DND-41 (cell line): ENCODE measurements at regions not wholly inside any gene's neighbourhood (a gene's known extent, or its start where the extent isn't known, plus 50 kb on each side); places are given as distances from the start of the nearest gene placed in this dataset.

Source experiments
- ATAC-seq: fragments of 200-7000 bp; cut with Tn5 transposase; 3 replicates; pipeline ENCODE4 v1.9.1; 2021; ENCODE audit warnings: low read depth; ENCODE audit not compliant: insufficient read depth
- DNase-seq: peaks from one replicate; pipeline ENCODE4 v3.0.0-alpha.2; 2020
- H2AFZ ChIP-seq: 2 replicates; pipeline ENCODE4 v1.6.0; 2012; ENCODE audit warnings: low read depth, low read length
- H3K27ac ChIP-seq: 2 replicates; pipeline ENCODE4 v1.5.1; 2012; ENCODE audit warnings: low read length, inconsistent platforms
- H3K27me3 ChIP-seq: fragments of 200-600 bp; sonication (generic); 2 replicates; pipeline ENCODE4 v1.6.0; 2012; ENCODE audit warnings: low read length, mild to moderate bottlenecking, inconsistent platforms; ENCODE audit not compliant: insufficient read depth, poor library complexity
- H3K36me3 ChIP-seq: 2 replicates; pipeline ENCODE4 v1.5.1; 2012; ENCODE audit warnings: low read length, inconsistent platforms; ENCODE audit not compliant: insufficient read depth
- H3K4me1 ChIP-seq: 2 replicates; pipeline ENCODE4 v1.5.1; 2012; ENCODE audit warnings: mild to moderate bottlenecking, low read length; ENCODE audit not compliant: insufficient read depth
- H3K4me2 ChIP-seq: 2 replicates; pipeline ENCODE4 v1.6.0; 2012; ENCODE audit warnings: mild to moderate bottlenecking, moderate library complexity, low read length, inconsistent platforms; ENCODE audit not compliant: insufficient read depth
- H3K4me3 ChIP-seq, 2 experiments: fragments of 200-600 bp in 1 of 2; shearing (Covaris generic) in 1 of 2; 2 replicates each; pipeline ENCODE4 v1.5.1; 2012 to 2016; ENCODE audit warnings: inconsistent platforms in 2 of 2, low read length in 2 of 2, mild to moderate bottlenecking in 2 of 2, low read depth in 1 of 2, moderate library complexity in 1 of 2
- H3K79me2 ChIP-seq: 2 replicates; pipeline ENCODE4 v1.6.0; 2012; ENCODE audit warnings: low read length, inconsistent platforms; ENCODE audit not compliant: insufficient read depth
- H3K9ac ChIP-seq: 2 replicates; pipeline ENCODE4 v1.6.0; 2012; ENCODE audit warnings: low read depth, mild to moderate bottlenecking, inconsistent platforms, low read length, moderate library complexity
- H3K9me3 ChIP-seq: 2 replicates; pipeline ENCODE4 v1.5.1; 2012; ENCODE audit warnings: low read length, moderate library complexity, mild to moderate bottlenecking, inconsistent platforms; ENCODE audit not compliant: insufficient read depth, severe bottlenecking
- H4K20me1 ChIP-seq: 2 replicates; pipeline ENCODE4 v1.6.0; 2012; ENCODE audit warnings: low read length; ENCODE audit not compliant: insufficient read depth
- EZH2 ChIP-seq: IDR thresholded peaks from 3 replicates; pipeline ENCODE4 v1.6.1; 2012; ENCODE audit warnings: borderline replicate concordance, low read depth, mild to moderate bottlenecking, moderate library complexity, low read length, inconsistent platforms; ENCODE audit not compliant: severe bottlenecking
- TF ChIP-seq, protein P1 (sequence below): IDR thresholded peaks from 2 replicates; pipeline ENCODE4 v1.5.1; 2012; ENCODE audit warnings: borderline replicate concordance, low read length, moderate library complexity, mild to moderate bottlenecking; ENCODE audit not compliant: poor library complexity, severe bottlenecking; ENCODE audit errors: extremely low read depth

DNA sequence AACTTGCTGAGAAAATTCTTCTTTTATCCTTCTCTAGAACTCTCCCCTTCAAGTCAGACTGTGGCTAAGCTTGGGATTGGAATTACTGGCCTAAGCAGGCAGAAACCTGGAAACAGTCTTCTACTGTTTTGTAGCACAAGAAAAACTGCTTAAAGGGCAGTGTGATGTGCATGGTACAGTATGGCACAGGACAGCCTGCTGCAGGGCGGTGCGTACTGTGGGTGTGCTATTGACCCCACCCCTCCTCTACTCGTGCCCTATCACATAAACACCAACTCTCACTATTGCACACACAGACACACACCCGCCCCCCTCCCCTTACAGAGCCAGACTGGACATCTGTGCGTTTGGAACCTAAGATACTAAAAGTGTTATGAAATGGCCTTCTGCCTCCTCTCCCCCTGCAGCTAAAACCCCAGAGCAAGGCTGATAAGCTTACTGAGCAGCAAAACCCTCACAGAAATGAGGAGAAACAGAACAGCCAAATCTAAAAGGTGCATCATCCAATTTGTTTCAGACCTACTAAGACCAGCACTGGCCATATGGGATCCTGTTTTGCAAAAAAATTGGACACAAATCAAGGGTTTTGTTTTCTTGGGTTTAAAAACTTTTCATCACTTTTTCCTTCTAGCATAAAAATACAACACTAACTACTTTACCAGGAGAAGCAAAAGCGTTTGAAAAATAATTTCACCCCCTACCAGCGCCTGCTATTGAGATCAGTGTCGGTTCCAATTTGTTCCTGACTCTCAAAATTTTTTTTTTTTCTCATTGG, 355.8 kb upstream of the LYPLAL1 start:
- ATAC-seq (no peak), DNase-seq (no peak)
- TF ChIP-seq, protein P1, sequence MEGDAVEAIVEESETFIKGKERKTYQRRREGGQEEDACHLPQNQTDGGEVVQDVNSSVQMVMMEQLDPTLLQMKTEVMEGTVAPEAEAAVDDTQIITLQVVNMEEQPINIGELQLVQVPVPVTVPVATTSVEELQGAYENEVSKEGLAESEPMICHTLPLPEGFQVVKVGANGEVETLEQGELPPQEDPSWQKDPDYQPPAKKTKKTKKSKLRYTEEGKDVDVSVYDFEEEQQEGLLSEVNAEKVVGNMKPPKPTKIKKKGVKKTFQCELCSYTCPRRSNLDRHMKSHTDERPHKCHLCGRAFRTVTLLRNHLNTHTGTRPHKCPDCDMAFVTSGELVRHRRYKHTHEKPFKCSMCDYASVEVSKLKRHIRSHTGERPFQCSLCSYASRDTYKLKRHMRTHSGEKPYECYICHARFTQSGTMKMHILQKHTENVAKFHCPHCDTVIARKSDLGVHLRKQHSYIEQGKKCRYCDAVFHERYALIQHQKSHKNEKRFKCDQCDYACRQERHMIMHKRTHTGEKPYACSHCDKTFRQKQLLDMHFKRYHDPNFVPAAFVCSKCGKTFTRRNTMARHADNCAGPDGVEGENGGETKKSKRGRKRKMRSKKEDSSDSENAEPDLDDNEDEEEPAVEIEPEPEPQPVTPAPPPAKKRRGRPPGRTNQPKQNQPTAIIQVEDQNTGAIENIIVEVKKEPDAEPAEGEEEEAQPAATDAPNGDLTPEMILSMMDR: no peak
- no peak for TF ChIP-seq EZH2
- H3K4me3 ChIP-seq: no peak overlapping the region
- H3K27me3 ChIP-seq: no peaks in the 10 kb centered on the region
- no peaks in the 10 kb centered on the region for H3K9me3 ChIP-seq
- H3K9ac ChIP-seq: no peak overlapping the region
- no peaks in the 10 kb centered on the region for H3K36me3 ChIP-seq
- no peak overlapping the region for H2AFZ ChIP-seq
- H3K4me2 ChIP-seq: no peak overlapping the region
- H3K79me2 ChIP-seq: no peaks in the 10 kb centered on the region
- H3K4me1 ChIP-seq: no peaks in the 10 kb centered on the region
- no peak overlapping the region for H3K27ac ChIP-seq
- no peaks in the 10 kb centered on the region for H4K20me1 ChIP-seq

DNA sequence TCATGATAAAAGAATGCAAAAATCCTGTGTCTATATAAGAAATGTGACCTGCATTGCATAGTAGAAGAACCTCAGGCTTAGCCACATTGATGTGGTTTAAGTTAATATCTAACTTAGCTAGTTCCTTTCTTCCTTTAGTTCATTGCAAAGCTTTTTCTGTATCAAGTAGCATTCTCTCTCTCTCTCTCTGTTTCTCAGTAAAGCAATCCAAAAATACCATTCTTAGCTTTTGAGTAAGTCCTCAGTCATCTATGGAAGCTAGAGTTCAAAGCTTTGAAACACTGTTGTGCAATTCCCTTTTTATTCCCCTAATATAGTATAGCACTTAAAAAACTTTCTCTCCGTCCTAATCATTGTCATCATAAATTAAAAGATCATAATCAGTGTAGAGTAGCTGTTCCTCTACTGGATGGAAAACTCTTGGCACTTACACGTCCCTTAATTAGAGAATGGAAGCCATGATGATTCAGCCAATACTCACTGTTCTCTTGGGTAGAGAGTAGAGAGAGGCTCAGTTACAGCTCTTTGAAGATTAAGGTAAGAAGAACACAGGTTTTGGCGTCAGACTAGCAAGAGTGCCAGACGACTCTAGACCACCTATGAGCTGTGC, 350.3 kb upstream of the LYPLAL1 start:
- Histone ChIP-seq H3K4me1 (no peaks in the 10 kb centered on the region), H2AFZ (no peak overlapping the region), H4K20me1 (no peaks in the 10 kb centered on the region), H3K9ac (no peak overlapping the region), H3K4me2 (no peak overlapping the region), H3K36me3 (no peaks in the 10 kb centered on the region), H3K27me3 (no peaks in the 10 kb centered on the region), H3K27ac (no peak overlapping the region), H3K79me2 (no peaks in the 10 kb centered on the region), H3K9me3 (no peaks in the 10 kb centered on the region), H3K4me3 (no peak overlapping the region)
- DNase-seq (no peak), ATAC-seq (no peak)
- no peak for TF ChIP-seq EZH2
- TF ChIP-seq, protein P1: no peak

DNA sequence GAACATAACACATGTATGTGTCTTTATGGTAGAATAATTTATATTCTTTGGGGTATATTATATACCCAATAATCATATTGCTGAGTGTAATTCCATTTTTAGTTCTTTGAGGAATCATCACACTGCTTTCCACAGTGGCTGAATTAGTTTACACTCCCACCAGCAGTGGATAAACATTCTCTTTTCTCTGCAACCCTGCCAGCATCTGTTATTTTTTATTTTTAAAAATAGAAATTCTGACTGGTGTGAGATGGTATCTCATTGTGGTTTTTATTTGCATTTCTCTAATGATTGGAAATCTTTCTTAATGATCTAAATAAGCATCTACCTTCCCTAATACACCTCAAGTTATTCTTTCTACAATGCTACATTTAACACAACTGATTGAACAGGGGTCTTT, 346.2 kb upstream of the LYPLAL1 start:
- DNase-seq (no peak), ATAC-seq (no peak)
- no peaks in the 10 kb centered on the region for H3K9me3 ChIP-seq
- no peaks in the 10 kb centered on the region for H3K36me3 ChIP-seq
- H3K9ac ChIP-seq: no peak overlapping the region
- H3K4me1 ChIP-seq: no peaks in the 10 kb centered on the region
- H2AFZ ChIP-seq: no peak overlapping the region
- no peak overlapping the region for H3K4me2 ChIP-seq
- no peaks in the 10 kb centered on the region for H3K79me2 ChIP-seq
- TF ChIP-seq EZH2: no peak
- TF ChIP-seq, protein P1: no peak
- H4K20me1 ChIP-seq: no peaks in the 10 kb centered on the region
- H3K27ac ChIP-seq: no peak overlapping the region
- H3K4me3 ChIP-seq: no peak overlapping the region
- H3K27me3 ChIP-seq: no peaks in the 10 kb centered on the region
